ENCODE measurements at regions not wholly inside any gene's neighbourhood (a gene's known extent, or its start where the extent isn't known, plus 50 kb on each side); places are given as distances from the start of the nearest gene placed in this dataset.

GRCh38 chr6:43873806-43874714, 104.0 kb downstream of the VEGFA start:
- no peaks in the 10 kb centered on the region for H3K9me1 ChIP-seq (ENCODE audit: control insufficient read depth, insufficient read depth, low read length)
- 70% methylated on average over 3 of the region's 3 CpGs for whole genome bisulfite sequencing (ENCODE audit: insufficient coverage, low coverage, missing lambda C conversion rate)
- no peaks in the 10 kb centered on the region for H4K20me1 ChIP-seq (replicated peaks; ENCODE audit: control insufficient read depth, insufficient read depth, low read length)
- no TSS peak for BruUV-seq (replicated peaks)
- ATAC-seq (no peak), FAIRE-seq (no peak), DNase-seq (ENCODE audit: extremely low read depth in 1 of 4, low spot score in 3 of 4) (no peak)
- ChIA-PET CTCF (ENCODE audit: low intra/inter-chr PET ratio) (no interaction called here), POLR2A (interaction anchor here (1.2 to 1.4 kb wide), 3 partner anchors 14 to 41 kb away, joined by 3 to 5 read pairs (median 4); no protein-coding TSS in a partner anchor)
- no peaks in the 10 kb centered on the region for H3K9me3 ChIP-seq (replicated peaks; ENCODE audit: control insufficient read depth, insufficient read depth, low read depth, low read length)
- TF ChIP-seq, protein P1, sequence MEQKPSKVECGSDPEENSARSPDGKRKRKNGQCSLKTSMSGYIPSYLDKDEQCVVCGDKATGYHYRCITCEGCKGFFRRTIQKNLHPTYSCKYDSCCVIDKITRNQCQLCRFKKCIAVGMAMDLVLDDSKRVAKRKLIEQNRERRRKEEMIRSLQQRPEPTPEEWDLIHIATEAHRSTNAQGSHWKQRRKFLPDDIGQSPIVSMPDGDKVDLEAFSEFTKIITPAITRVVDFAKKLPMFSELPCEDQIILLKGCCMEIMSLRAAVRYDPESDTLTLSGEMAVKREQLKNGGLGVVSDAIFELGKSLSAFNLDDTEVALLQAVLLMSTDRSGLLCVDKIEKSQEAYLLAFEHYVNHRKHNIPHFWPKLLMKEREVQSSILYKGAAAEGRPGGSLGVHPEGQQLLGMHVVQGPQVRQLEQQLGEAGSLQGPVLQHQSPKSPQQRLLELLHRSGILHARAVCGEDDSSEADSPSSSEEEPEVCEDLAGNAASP (IDR thresholded peaks at IDR 0.05), result no peak
- peak; percentile 76 for TF ChIP-seq ZFP36 (IDR thresholded peaks at IDR 0.05; ENCODE audit: low read depth, low read length, partially characterized antibody)
- TF ChIP-seq, protein P2, sequence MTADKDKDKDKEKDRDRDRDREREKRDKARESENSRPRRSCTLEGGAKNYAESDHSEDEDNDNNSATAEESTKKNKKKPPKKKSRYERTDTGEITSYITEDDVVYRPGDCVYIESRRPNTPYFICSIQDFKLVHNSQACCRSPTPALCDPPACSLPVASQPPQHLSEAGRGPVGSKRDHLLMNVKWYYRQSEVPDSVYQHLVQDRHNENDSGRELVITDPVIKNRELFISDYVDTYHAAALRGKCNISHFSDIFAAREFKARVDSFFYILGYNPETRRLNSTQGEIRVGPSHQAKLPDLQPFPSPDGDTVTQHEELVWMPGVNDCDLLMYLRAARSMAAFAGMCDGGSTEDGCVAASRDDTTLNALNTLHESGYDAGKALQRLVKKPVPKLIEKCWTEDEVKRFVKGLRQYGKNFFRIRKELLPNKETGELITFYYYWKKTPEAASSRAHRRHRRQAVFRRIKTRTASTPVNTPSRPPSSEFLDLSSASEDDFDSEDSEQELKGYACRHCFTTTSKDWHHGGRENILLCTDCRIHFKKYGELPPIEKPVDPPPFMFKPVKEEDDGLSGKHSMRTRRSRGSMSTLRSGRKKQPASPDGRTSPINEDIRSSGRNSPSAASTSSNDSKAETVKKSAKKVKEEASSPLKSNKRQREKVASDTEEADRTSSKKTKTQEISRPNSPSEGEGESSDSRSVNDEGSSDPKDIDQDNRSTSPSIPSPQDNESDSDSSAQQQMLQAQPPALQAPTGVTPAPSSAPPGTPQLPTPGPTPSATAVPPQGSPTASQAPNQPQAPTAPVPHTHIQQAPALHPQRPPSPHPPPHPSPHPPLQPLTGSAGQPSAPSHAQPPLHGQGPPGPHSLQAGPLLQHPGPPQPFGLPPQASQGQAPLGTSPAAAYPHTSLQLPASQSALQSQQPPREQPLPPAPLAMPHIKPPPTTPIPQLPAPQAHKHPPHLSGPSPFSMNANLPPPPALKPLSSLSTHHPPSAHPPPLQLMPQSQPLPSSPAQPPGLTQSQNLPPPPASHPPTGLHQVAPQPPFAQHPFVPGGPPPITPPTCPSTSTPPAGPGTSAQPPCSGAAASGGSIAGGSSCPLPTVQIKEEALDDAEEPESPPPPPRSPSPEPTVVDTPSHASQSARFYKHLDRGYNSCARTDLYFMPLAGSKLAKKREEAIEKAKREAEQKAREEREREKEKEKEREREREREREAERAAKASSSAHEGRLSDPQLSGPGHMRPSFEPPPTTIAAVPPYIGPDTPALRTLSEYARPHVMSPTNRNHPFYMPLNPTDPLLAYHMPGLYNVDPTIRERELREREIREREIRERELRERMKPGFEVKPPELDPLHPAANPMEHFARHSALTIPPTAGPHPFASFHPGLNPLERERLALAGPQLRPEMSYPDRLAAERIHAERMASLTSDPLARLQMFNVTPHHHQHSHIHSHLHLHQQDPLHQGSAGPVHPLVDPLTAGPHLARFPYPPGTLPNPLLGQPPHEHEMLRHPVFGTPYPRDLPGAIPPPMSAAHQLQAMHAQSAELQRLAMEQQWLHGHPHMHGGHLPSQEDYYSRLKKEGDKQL (CRISPR knock-in tag; IDR thresholded peaks at IDR 0.05; ENCODE audit: borderline replicate concordance), result peak; percentile 23; the same call in 1 of the 2 replicates
- no peak for TF ChIP-seq ESRRB (CRISPR knock-in tag; IDR thresholded peaks at IDR 0.05; ENCODE audit: borderline replicate concordance)
- peak; percentile 37; the same call in 1 of the 2 replicates for TF ChIP-seq BCOR (IDR thresholded peaks at IDR 0.05)
- no peak for TF ChIP-seq KDM2B (CRISPR knock-in tag; IDR thresholded peaks at IDR 0.05)
- intact Hi-C loops (cut with micrococcal nuclease), result no loop called here
- H3K36me3 ChIP-seq (ENCODE audit: control insufficient read depth, insufficient read depth, low read length), result no peaks in the 10 kb centered on the region
- in situ Hi-C loops (cut with MboI), result no loop called here
- no peaks in the 10 kb centered on the region for H3K79me2 ChIP-seq (ENCODE audit: control insufficient read depth, insufficient read depth, low read length)
- no peaks in the 10 kb centered on the region for H3K27me3 ChIP-seq (ENCODE audit: control insufficient read depth in 2 of 2, insufficient read depth in 2 of 2, low read length in 2 of 2)
- H3K4me1 ChIP-seq (replicated peaks in 1 of 2; ENCODE audit: control insufficient read depth in 2 of 2, insufficient read depth in 2 of 2, low read length in 2 of 2), result peaks cover 36 to 50% of the 10 kb centered on the region in 2 experiments
- H3K4me3 ChIP-seq, result no peak overlapping the region
- H3K9ac ChIP-seq (ENCODE audit: insufficient read depth in 1 of 2, low read depth in 2 of 2, low read length in 2 of 2), result peak overlapping the region in 1 of 2 experiments; percentile 49; a peak in 1 of 4 replicates
- no peak overlapping the region for H3K4me2 ChIP-seq (ENCODE audit: insufficient read depth, low read length)
- no peak overlapping the region for H3K27ac ChIP-seq (ENCODE audit: extremely low read depth, low read depth, low read length)
- no peak overlapping the region for H2AFZ ChIP-seq (ENCODE audit: low read depth, low read length)

Measured in K562 (cell line).